ENCODE measurements at regions not wholly inside any gene's neighbourhood (a gene's known extent, or its start where the extent isn't known, plus 50 kb on each side); places are given as distances from the start of the nearest gene placed in this dataset.
"Not testable (repeated sequence)": the region's sequence is repeated elsewhere in the genome, so short reads cannot be mapped to it uniquely, and the experiment has no call there.

GRCh38 chr13:90493667-90494066 lies 853.8 kb upstream of the MIR17HG start:
- no peak overlapping the region for H3K4me2 ChIP-seq (ENCODE audit: low read depth, low read length, poor library complexity, severe bottlenecking)
- no peaks in the 10 kb centered on the region for H3K9me2 ChIP-seq (replicated peaks; ENCODE audit: insufficient read depth, low read length)
- no peak overlapping the region for H2AFZ ChIP-seq (ENCODE audit: low read length)
- H3K27ac ChIP-seq (ENCODE audit: low read length) = no peak overlapping the region
- H4K20me1 ChIP-seq (ENCODE audit: insufficient read depth, low read depth, low read length) = no peaks in the 10 kb centered on the region
- H3K27me3 ChIP-seq (ENCODE audit: low read length) = no peaks in the 10 kb centered on the region
- H3K4me3 ChIP-seq (ENCODE audit: low read length) = no peak overlapping the region
- H3K36me3 ChIP-seq (ENCODE audit: insufficient read depth, low read length) = no peaks in the 10 kb centered on the region
- no peak for DNase-seq
- H3K9me3 ChIP-seq (ENCODE audit: low read length) = no peaks in the 10 kb centered on the region; the same call in 1 of the 2 replicates
- H3K4me1 ChIP-seq (ENCODE audit: low read length) = no peaks in the 10 kb centered on the region
- no peaks in the 10 kb centered on the region for H3K79me2 ChIP-seq (ENCODE audit: low read length)
- no peak overlapping the region for H3K9ac ChIP-seq (ENCODE audit: low read length)

DNA sequence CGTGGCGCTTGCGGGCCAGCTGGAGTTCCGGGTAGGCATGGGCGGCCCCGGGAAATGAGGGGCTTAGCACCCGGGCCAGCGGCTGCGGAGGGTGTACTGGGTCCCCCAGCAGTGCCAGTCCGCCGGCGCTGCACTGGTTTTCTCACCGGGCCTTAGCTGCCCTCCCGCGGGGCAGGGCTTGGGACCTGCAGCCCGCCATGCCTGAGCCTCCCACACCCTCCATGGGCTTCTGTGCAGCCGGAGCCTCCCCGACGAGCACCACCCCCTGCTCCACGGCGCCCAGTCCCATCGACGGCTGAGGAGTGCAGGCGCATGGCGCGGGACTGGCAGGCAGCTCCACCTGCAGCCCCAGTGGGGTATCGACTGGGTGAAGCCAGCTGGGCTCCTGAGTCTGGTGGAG lies 852.6 kb upstream of the MIR17HG start:
- H3K4me2 ChIP-seq (ENCODE audit: low read depth, low read length, poor library complexity, severe bottlenecking); H3K9me2 ChIP-seq (replicated peaks; ENCODE audit: insufficient read depth, low read length); H3K9me3 ChIP-seq (ENCODE audit: low read length); H3K27me3 ChIP-seq (ENCODE audit: low read length); H4K20me1 ChIP-seq (ENCODE audit: insufficient read depth, low read depth, low read length); H3K9ac ChIP-seq (ENCODE audit: low read length); H3K4me1 ChIP-seq (ENCODE audit: low read length); H3K4me3 ChIP-seq (ENCODE audit: low read length); H3K27ac ChIP-seq (ENCODE audit: low read length); DNase-seq; H2AFZ ChIP-seq (ENCODE audit: low read length); H3K79me2 ChIP-seq (ENCODE audit: low read length); H3K36me3 ChIP-seq (ENCODE audit: insufficient read depth, low read length): not testable (repeated sequence)

- no peak for DNase-seq
- Histone ChIP-seq H3K4me1 (ENCODE audit: low read length) (no peaks in the 10 kb centered on the region), H3K36me3 (ENCODE audit: insufficient read depth, low read length) (no peaks in the 10 kb centered on the region), H3K27ac (ENCODE audit: low read length) (no peak overlapping the region), H3K27me3 (ENCODE audit: low read length) (no peaks in the 10 kb centered on the region), H3K9me2 (replicated peaks; ENCODE audit: insufficient read depth, low read length) (no peaks in the 10 kb centered on the region), H3K79me2 (ENCODE audit: low read length) (no peaks in the 10 kb centered on the region), H3K4me2 (ENCODE audit: low read depth, low read length, poor library complexity, severe bottlenecking) (no peak overlapping the region), H3K4me3 (ENCODE audit: low read length) (no peak overlapping the region), H4K20me1 (ENCODE audit: insufficient read depth, low read depth, low read length) (no peaks in the 10 kb centered on the region), H3K9me3 (ENCODE audit: low read length) (no peaks in the 10 kb centered on the region; the same call in 1 of the 2 replicates), H3K9ac (ENCODE audit: low read length) (no peak overlapping the region), H2AFZ (ENCODE audit: low read length) (no peak overlapping the region)
Measured at GRCh38 chr13:90498096-90498495, 849.4 kb upstream of the MIR17HG start.

GRCh38 chr13:90498816-90499215 lies 848.7 kb upstream of the MIR17HG start:
- Histone ChIP-seq H3K27ac (ENCODE audit: low read length) (no peak overlapping the region), H4K20me1 (ENCODE audit: insufficient read depth, low read depth, low read length) (no peaks in the 10 kb centered on the region), H3K4me3 (ENCODE audit: low read length) (no peak overlapping the region), H3K79me2 (ENCODE audit: low read length) (no peaks in the 10 kb centered on the region), H3K9ac (ENCODE audit: low read length) (no peak overlapping the region), H3K9me3 (ENCODE audit: low read length) (no peaks in the 10 kb centered on the region), H2AFZ (ENCODE audit: low read length) (no peak overlapping the region), H3K4me2 (ENCODE audit: low read depth, low read length, poor library complexity, severe bottlenecking) (no peak overlapping the region), H3K9me2 (replicated peaks; ENCODE audit: insufficient read depth, low read length) (no peaks in the 10 kb centered on the region), H3K36me3 (ENCODE audit: insufficient read depth, low read length) (no peaks in the 10 kb centered on the region), H3K27me3 (ENCODE audit: low read length) (no peaks in the 10 kb centered on the region), H3K4me1 (ENCODE audit: low read length) (no peaks in the 10 kb centered on the region)
- DNase-seq = no peak

DNA sequence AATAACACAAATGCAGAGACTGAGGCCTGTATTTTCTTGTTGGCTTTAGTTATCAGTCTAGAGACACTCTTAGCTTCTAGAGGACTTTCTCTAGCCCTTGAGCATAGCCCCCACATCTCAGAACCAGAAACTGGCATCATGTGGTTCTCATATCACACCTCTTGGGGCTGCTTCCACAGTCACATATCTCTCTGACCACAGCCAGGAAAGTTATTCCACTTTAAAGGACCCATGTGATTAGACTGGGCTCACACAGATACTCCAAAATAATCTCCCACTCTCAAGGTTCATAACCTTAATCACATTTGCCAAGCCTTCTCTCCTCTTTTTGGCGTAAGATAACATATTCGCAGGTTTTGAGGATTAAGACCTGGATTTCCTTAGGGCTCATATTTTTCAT lies 846.9 kb upstream of the MIR17HG start:
- H2AFZ ChIP-seq (ENCODE audit: low read length) = no peak overlapping the region
- H3K27me3 ChIP-seq (ENCODE audit: low read length) = no peaks in the 10 kb centered on the region
- no peaks in the 10 kb centered on the region for H3K79me2 ChIP-seq (ENCODE audit: low read length)
- H3K27ac ChIP-seq (ENCODE audit: low read length) = no peak overlapping the region
- H3K4me3 ChIP-seq (ENCODE audit: low read length) = no peak overlapping the region
- no peak overlapping the region for H3K9ac ChIP-seq (ENCODE audit: low read length)
- H3K9me3 ChIP-seq (ENCODE audit: low read length) = no peaks in the 10 kb centered on the region
- no peak for DNase-seq
- H3K9me2 ChIP-seq (replicated peaks; ENCODE audit: insufficient read depth, low read length) = no peaks in the 10 kb centered on the region
- H3K4me2 ChIP-seq (ENCODE audit: low read depth, low read length, poor library complexity, severe bottlenecking) = no peak overlapping the region
- H4K20me1 ChIP-seq (ENCODE audit: insufficient read depth, low read depth, low read length) = no peaks in the 10 kb centered on the region
- H3K4me1 ChIP-seq (ENCODE audit: low read length) = no peaks in the 10 kb centered on the region
- H3K36me3 ChIP-seq (ENCODE audit: insufficient read depth, low read length) = no peaks in the 10 kb centered on the region

GRCh38 chr13:90502153-90502552 lies 845.3 kb upstream of the MIR17HG start:
- Histone ChIP-seq H3K79me2 (ENCODE audit: low read length) (no peaks in the 10 kb centered on the region), H3K9me2 (replicated peaks; ENCODE audit: insufficient read depth, low read length) (no peaks in the 10 kb centered on the region; the same call in 1 of the 2 replicates), H3K4me2 (ENCODE audit: low read depth, low read length, poor library complexity, severe bottlenecking) (no peak overlapping the region), H3K9ac (ENCODE audit: low read length) (no peak overlapping the region), H3K4me1 (ENCODE audit: low read length) (no peaks in the 10 kb centered on the region), H2AFZ (ENCODE audit: low read length) (no peak overlapping the region), H3K27ac (ENCODE audit: low read length) (no peak overlapping the region), H4K20me1 (ENCODE audit: insufficient read depth, low read depth, low read length) (no peaks in the 10 kb centered on the region), H3K4me3 (ENCODE audit: low read length) (no peak overlapping the region), H3K9me3 (ENCODE audit: low read length) (no peaks in the 10 kb centered on the region), H3K27me3 (ENCODE audit: low read length) (no peaks in the 10 kb centered on the region), H3K36me3 (ENCODE audit: insufficient read depth, low read length) (no peaks in the 10 kb centered on the region)
- no peak for DNase-seq

DNA sequence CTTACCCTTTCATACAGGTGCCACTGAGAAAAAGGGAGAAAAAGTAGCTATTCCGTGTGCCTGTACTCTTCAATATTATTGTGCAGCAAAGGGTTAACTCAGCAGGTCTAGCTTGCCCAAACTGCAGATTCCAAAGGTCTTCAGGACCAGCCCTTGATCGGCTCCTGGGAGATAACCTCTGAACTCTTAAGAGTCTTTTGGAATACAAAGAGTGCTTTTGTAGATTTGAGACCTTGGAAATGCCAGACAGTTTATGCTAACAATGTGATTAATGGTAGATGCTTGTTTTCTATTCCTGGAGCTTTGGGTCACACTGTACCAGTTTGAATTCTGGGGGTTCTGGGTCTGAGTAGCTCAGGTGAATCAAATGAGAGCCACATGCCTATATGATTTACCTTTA lies 844.7 kb upstream of the MIR17HG start:
- no peaks in the 10 kb centered on the region for H4K20me1 ChIP-seq (ENCODE audit: insufficient read depth, low read depth, low read length)
- no peak overlapping the region for H3K4me3 ChIP-seq (ENCODE audit: low read length)
- H3K9me2 ChIP-seq (replicated peaks; ENCODE audit: insufficient read depth, low read length) = no peaks in the 10 kb centered on the region; the same call in 1 of the 2 replicates
- no peaks in the 10 kb centered on the region for H3K36me3 ChIP-seq (ENCODE audit: insufficient read depth, low read length)
- no peak overlapping the region for H3K9ac ChIP-seq (ENCODE audit: low read length)
- no peak for DNase-seq
- no peaks in the 10 kb centered on the region for H3K9me3 ChIP-seq (ENCODE audit: low read length)
- H3K27ac ChIP-seq (ENCODE audit: low read length) = no peak overlapping the region
- H3K4me1 ChIP-seq (ENCODE audit: low read length) = no peaks in the 10 kb centered on the region
- H2AFZ ChIP-seq (ENCODE audit: low read length) = no peak overlapping the region
- H3K79me2 ChIP-seq (ENCODE audit: low read length) = no peaks in the 10 kb centered on the region
- H3K27me3 ChIP-seq (ENCODE audit: low read length) = no peaks in the 10 kb centered on the region
- no peak overlapping the region for H3K4me2 ChIP-seq (ENCODE audit: low read depth, low read length, poor library complexity, severe bottlenecking)

DNA sequence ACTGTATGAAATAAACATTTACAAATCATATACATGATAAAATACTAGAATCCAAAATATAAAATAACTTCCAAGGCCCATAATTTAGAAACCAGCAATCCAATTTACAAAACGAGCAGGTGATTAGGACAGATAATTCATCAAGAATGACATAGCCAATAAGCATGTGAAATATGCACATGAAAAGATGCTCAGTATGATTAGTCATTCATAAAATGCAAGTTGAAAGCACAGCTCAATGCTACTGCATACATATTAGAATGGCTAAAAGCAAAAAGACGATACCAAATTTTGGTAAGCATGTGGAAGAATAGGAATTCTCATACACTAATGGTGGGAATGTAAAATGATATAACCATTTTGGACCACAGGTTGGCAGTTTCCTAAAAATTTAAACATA lies 837.2 kb upstream of the MIR17HG start:
- no peak for DNase-seq
- H3K27ac ChIP-seq (ENCODE audit: low read length) = no peak overlapping the region
- H3K4me1 ChIP-seq (ENCODE audit: low read length) = no peaks in the 10 kb centered on the region
- no peaks in the 10 kb centered on the region for H4K20me1 ChIP-seq (ENCODE audit: insufficient read depth, low read depth, low read length)
- H3K4me3 ChIP-seq (ENCODE audit: low read length) = no peak overlapping the region
- no peak overlapping the region for H3K9ac ChIP-seq (ENCODE audit: low read length)
- no peaks in the 10 kb centered on the region for H3K36me3 ChIP-seq (ENCODE audit: insufficient read depth, low read length)
- H2AFZ ChIP-seq (ENCODE audit: low read length) = no peak overlapping the region
- H3K9me3 ChIP-seq (ENCODE audit: low read length) = no peaks in the 10 kb centered on the region
- no peak overlapping the region for H3K4me2 ChIP-seq (ENCODE audit: low read depth, low read length, poor library complexity, severe bottlenecking)
- H3K27me3 ChIP-seq (ENCODE audit: low read length) = no peaks in the 10 kb centered on the region
- H3K79me2 ChIP-seq (ENCODE audit: low read length) = no peaks in the 10 kb centered on the region
- H3K9me2 ChIP-seq (replicated peaks; ENCODE audit: insufficient read depth, low read length) = no peaks in the 10 kb centered on the region; the same call in 1 of the 2 replicates

- H3K4me1 ChIP-seq (ENCODE audit: low read length) = no peaks in the 10 kb centered on the region
- no peak overlapping the region for H3K4me2 ChIP-seq (ENCODE audit: low read depth, low read length, poor library complexity, severe bottlenecking)
- no peak overlapping the region for H3K9ac ChIP-seq (ENCODE audit: low read length)
- no peak for DNase-seq
- no peaks in the 10 kb centered on the region for H3K36me3 ChIP-seq (ENCODE audit: insufficient read depth, low read length)
- H4K20me1 ChIP-seq (ENCODE audit: insufficient read depth, low read depth, low read length) = no peaks in the 10 kb centered on the region
- no peaks in the 10 kb centered on the region for H3K27me3 ChIP-seq (ENCODE audit: low read length)
- no peaks in the 10 kb centered on the region for H3K9me2 ChIP-seq (replicated peaks; ENCODE audit: insufficient read depth, low read length)
- no peak overlapping the region for H3K27ac ChIP-seq (ENCODE audit: low read length)
- H3K4me3 ChIP-seq (ENCODE audit: low read length) = no peak overlapping the region
- no peaks in the 10 kb centered on the region for H3K9me3 ChIP-seq (ENCODE audit: low read length)
- no peaks in the 10 kb centered on the region for H3K79me2 ChIP-seq (ENCODE audit: low read length)
- H2AFZ ChIP-seq (ENCODE audit: low read length) = no peak overlapping the region
Measured at GRCh38 chr13:90511903-90512302, 835.6 kb upstream of the MIR17HG start.
